Neural progenitor cell (in vitro differentiated cells): ENCODE measurements at regions not wholly inside any gene's neighbourhood (a gene's known extent, or its start where the extent isn't known, plus 50 kb on each side); places are given as distances from the start of the nearest gene placed in this dataset.

ENCODE experiments used
- DNase-seq: peaks from one replicate; pipeline ENCODE4 v3.0.0-alpha.2; 2016; ENCODE audit warnings: low spot score
- H2AFZ ChIP-seq: fragments of 200-600 bp; sonication (generic); replicated peaks from 2 replicates; pipeline ENCODE4 v1.6.1; 2016; ENCODE audit warnings: antibody characterized with exemption
- H3F3A ChIP-seq: fragments of 200-600 bp; sonication (generic); 2 replicates; pipeline ENCODE4 v1.6.1; 2016; ENCODE audit warnings: antibody characterized with exemption, low read depth
- H3K27ac ChIP-seq: fragments of 200-600 bp; sonication (generic); 2 replicates; pipeline ENCODE4 v1.5.1; 2016; ENCODE audit warnings: mild to moderate bottlenecking
- H3K27me3 ChIP-seq: fragments of 200-600 bp; sonication (generic); 2 replicates; pipeline ENCODE4 v1.6.1; 2016; ENCODE audit warnings: mild to moderate bottlenecking, moderate library complexity
- H3K36me3 ChIP-seq: fragments of 200-600 bp; sonication (generic); 2 replicates; pipeline ENCODE4 v1.5.1; 2016
- H3K4me1 ChIP-seq: fragments of 200-600 bp; sonication (generic); 2 replicates; pipeline ENCODE4 v1.6.1; 2016; ENCODE audit warnings: mixed run types
- H3K4me2 ChIP-seq: fragments of 200-600 bp; sonication (generic); 2 replicates; pipeline ENCODE4 v1.6.1; 2016
- H3K4me3 ChIP-seq: fragments of 200-600 bp; sonication (generic); 2 replicates; pipeline ENCODE4 v1.5.1; 2016
- H3K79me2 ChIP-seq: fragments of 200-600 bp; sonication (generic); 2 replicates; pipeline ENCODE4 v1.6.1; 2016; ENCODE audit warnings: low read depth
- H3K9ac ChIP-seq: fragments of 200-600 bp; sonication (generic); 2 replicates; pipeline ENCODE4 v1.6.1; 2016
- H3K9me3 ChIP-seq: fragments of 200-600 bp; sonication (generic); 2 replicates; pipeline ENCODE4 v1.5.1; 2016; ENCODE audit warnings: low read depth
- H4K20me1 ChIP-seq: fragments of 200-600 bp; sonication (generic); 2 replicates; pipeline ENCODE4 v1.6.1; 2016; ENCODE audit warnings: low read depth
- H3K27ac Mint-ChIP-seq: 3 replicates; pipeline ENCODE4 v1.8.0; 2021; ENCODE audit warnings: mixed read lengths
- H3K27me3 Mint-ChIP-seq: 2 replicates; pipeline ENCODE4 v1.8.0; 2022; ENCODE audit warnings: low read depth, mild to moderate bottlenecking, inconsistent platforms, moderate library complexity, mixed read lengths; ENCODE audit not compliant: insufficient read depth
- H3K36me3 Mint-ChIP-seq: 3 replicates; pipeline ENCODE4 v1.8.0; 2021; ENCODE audit warnings: mixed read lengths
- H3K4me1 Mint-ChIP-seq: 3 replicates; pipeline ENCODE4 v1.8.0; 2021; ENCODE audit warnings: mixed read lengths
- H3K4me3 Mint-ChIP-seq: 3 replicates; pipeline ENCODE4 v1.8.0; 2021; ENCODE audit warnings: mild to moderate bottlenecking, moderate library complexity, mixed read lengths
- H3K9me3 Mint-ChIP-seq: 3 replicates; pipeline ENCODE4 v1.8.0; 2020; ENCODE audit warnings: mixed read lengths
- CTCF ChIP-seq: fragments of 200-600 bp; sonication (generic); IDR thresholded peaks from 2 replicates; pipeline ENCODE4 v1.5.1; 2017; ENCODE audit warnings: antibody characterized with exemption, mild to moderate bottlenecking
- EZH2 ChIP-seq: fragments of 200-600 bp; sonication (generic); IDR thresholded peaks from 2 replicates; pipeline ENCODE4 v1.6.1; 2017; ENCODE audit warnings: antibody characterized with exemption, mild to moderate bottlenecking, moderate library complexity
- EZH2phosphoT487 ChIP-seq: fragments of 200-600 bp; sonication (generic); IDR thresholded peaks from 2 replicates; pipeline ENCODE4 v1.6.1; 2017; ENCODE audit warnings: antibody characterized with exemption

- Histone ChIP-seq H3K27ac (no peak overlapping the region), H2AFZ (no peak overlapping the region), H3K27me3 (no peaks in the 10 kb centered on the region), H4K20me1 (no peaks in the 10 kb centered on the region), H3K4me3 (no peak overlapping the region), H3K4me2 (no peak overlapping the region), H3F3A (no peaks in the 10 kb centered on the region), H3K79me2 (no peaks in the 10 kb centered on the region), H3K9me3 (no peaks in the 10 kb centered on the region), H3K36me3 (no peaks in the 10 kb centered on the region), H3K4me1 (no peaks in the 10 kb centered on the region), H3K9ac (no peak overlapping the region)
- H3K4me3 Mint-ChIP-seq, result no peak overlapping the region
- no peak for DNase-seq
- peaks cover 9% of the 10 kb centered on the region for H3K9me3 Mint-ChIP-seq
- H3K36me3 Mint-ChIP-seq, result peaks cover 22% of the 10 kb centered on the region
- TF ChIP-seq EZH2, result no peak
- no peak for TF ChIP-seq EZH2phosphoT487
- TF ChIP-seq CTCF, result no peak
- peaks cover 16% of the 10 kb centered on the region for H3K4me1 Mint-ChIP-seq
- no peak overlapping the region for H3K27ac Mint-ChIP-seq
- H3K27me3 Mint-ChIP-seq, result peaks cover 3% of the 10 kb centered on the region
Observed at GRCh38 chr16:6143020-6143419, 1045.4 kb upstream of the EEF2KMT start.

GRCh38 chr16:6133009-6133557, 1035.5 kb upstream of the EEF2KMT start:
- H3K36me3 Mint-ChIP-seq, result peaks cover 18% of the 10 kb centered on the region
- Histone ChIP-seq H3K4me3 (no peak overlapping the region), H3K79me2 (no peaks in the 10 kb centered on the region), H3K27ac (no peak overlapping the region), H4K20me1 (no peaks in the 10 kb centered on the region), H2AFZ (no peak overlapping the region), H3K27me3 (no peaks in the 10 kb centered on the region), H3K9me3 (no peaks in the 10 kb centered on the region), H3K9ac (no peak overlapping the region), H3F3A (no peaks in the 10 kb centered on the region), H3K4me2 (no peak overlapping the region), H3K4me1 (peaks cover 10% of the 10 kb centered on the region), H3K36me3 (no peaks in the 10 kb centered on the region)
- H3K4me3 Mint-ChIP-seq, result no peak overlapping the region
- no peaks in the 10 kb centered on the region for H3K27me3 Mint-ChIP-seq
- DNase-seq, result no peak
- H3K9me3 Mint-ChIP-seq, result peaks cover 19% of the 10 kb centered on the region
- peaks cover 22% of the 10 kb centered on the region for H3K4me1 Mint-ChIP-seq
- peak overlapping the region; percentile 57 for H3K27ac Mint-ChIP-seq
- TF ChIP-seq CTCF (no peak), EZH2phosphoT487 (no peak), EZH2 (no peak)

GRCh38 chr16:6132121-6132520, 1034.5 kb upstream of the EEF2KMT start:
- Histone ChIP-seq H3K4me1 (peaks cover 10% of the 10 kb centered on the region), H3K9me3 (no peaks in the 10 kb centered on the region), H3K79me2 (no peaks in the 10 kb centered on the region), H4K20me1 (no peaks in the 10 kb centered on the region), H3K4me2 (no peak overlapping the region), H3F3A (no peaks in the 10 kb centered on the region), H2AFZ (no peak overlapping the region), H3K36me3 (no peaks in the 10 kb centered on the region), H3K9ac (no peak overlapping the region), H3K27ac (no peak overlapping the region), H3K4me3 (no peak overlapping the region), H3K27me3 (no peaks in the 10 kb centered on the region)
- H3K4me1 Mint-ChIP-seq, result peaks cover 27% of the 10 kb centered on the region
- peak overlapping the region; percentile 10 for H3K27ac Mint-ChIP-seq
- H3K9me3 Mint-ChIP-seq, result peaks cover 19% of the 10 kb centered on the region
- H3K36me3 Mint-ChIP-seq, result peaks cover 20% of the 10 kb centered on the region
- TF ChIP-seq CTCF, result peak; percentile 5
- TF ChIP-seq EZH2, result no peak
- DNase-seq, result no peak
- H3K4me3 Mint-ChIP-seq, result no peak overlapping the region
- H3K27me3 Mint-ChIP-seq, result no peaks in the 10 kb centered on the region
